ENCODE measurements at regions not wholly inside any gene's neighbourhood (a gene's known extent, or its start where the extent isn't known, plus 50 kb on each side); places are given as distances from the start of the nearest gene placed in this dataset.

DNA sequence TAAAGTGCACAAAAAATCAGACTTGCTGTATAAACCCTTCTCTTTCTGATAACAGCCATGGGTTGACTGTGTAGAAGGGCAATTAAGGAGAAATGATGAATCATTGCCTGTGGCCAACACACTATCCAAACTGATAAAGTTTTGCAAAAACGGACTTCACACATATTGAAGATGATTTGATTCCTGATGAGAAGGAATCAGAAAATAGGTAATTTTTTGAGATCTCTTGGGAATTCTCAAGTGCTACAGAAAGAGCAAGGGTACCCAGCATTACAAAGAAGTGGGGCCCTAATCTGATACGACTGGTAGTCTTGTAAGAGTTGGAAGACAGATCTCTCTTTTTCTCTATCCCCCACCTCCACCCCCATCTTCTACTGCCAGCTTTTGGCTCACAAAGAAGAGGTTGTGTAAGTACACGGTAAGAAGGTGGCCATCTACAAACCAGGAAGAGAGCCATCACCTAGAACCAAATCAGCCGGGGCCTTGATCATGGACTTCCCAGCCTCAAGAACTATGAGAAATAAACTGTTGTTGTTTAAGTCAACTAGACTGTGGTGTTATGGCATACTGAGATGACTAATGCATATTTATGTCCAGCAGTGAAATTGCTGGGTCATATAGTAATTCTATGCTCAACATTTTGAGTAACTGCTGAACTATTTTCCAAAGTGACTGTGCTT lies 254.7 kb downstream of the EDEM1 start:
- no peak for TF ChIP-seq CTCF (IDR thresholded peaks at IDR 0.05; ENCODE audit: insufficient read depth, low read length, poor library complexity, severe bottlenecking)
- Histone ChIP-seq H3K36me3 (ENCODE audit: control insufficient read depth, insufficient read depth, low read length) (no peaks in the 10 kb centered on the region), H3K27me3 (ENCODE audit: control insufficient read depth, insufficient read depth, low read length) (no peaks in the 10 kb centered on the region), H3K4me3 (ENCODE audit: low read depth, low read length) (no peak overlapping the region)
- DNase-seq (ENCODE audit: low read depth): no peak

- TF ChIP-seq CTCF (IDR thresholded peaks at IDR 0.05; ENCODE audit: insufficient read depth, low read length, poor library complexity, severe bottlenecking): no peak
- no peak overlapping the region for H3K4me3 ChIP-seq (ENCODE audit: low read depth, low read length)
- no peaks in the 10 kb centered on the region for H3K36me3 ChIP-seq (ENCODE audit: control insufficient read depth, insufficient read depth, low read length)
These were observed 255.3 kb downstream of the EDEM1 start for GRCh38 chr3:5442786-5443138.

GRCh38 chr3:5444253-5444652 lies 256.7 kb downstream of the EDEM1 start:
- H3K4me3 ChIP-seq (ENCODE audit: low read depth, low read length): no peak overlapping the region
- H3K27me3 ChIP-seq (ENCODE audit: control insufficient read depth, insufficient read depth, low read length): no peaks in the 10 kb centered on the region
- H3K36me3 ChIP-seq (ENCODE audit: control insufficient read depth, insufficient read depth, low read length): no peaks in the 10 kb centered on the region
- no peak for DNase-seq (ENCODE audit: low read depth)
- TF ChIP-seq CTCF (IDR thresholded peaks at IDR 0.05; ENCODE audit: insufficient read depth, low read length, poor library complexity, severe bottlenecking): no peak

More at GRCh38 chr3:5442786-5443138, 255.3 kb downstream of the EDEM1 start:
- H3K27me3 ChIP-seq (ENCODE audit: control insufficient read depth, insufficient read depth, low read length): no peaks in the 10 kb centered on the region
- DNase-seq (ENCODE audit: low read depth): no peak

- Histone ChIP-seq H3K36me3 (ENCODE audit: control insufficient read depth, insufficient read depth, low read length) (no peaks in the 10 kb centered on the region), H3K4me3 (ENCODE audit: low read depth, low read length) (no peak overlapping the region), H3K27me3 (ENCODE audit: control insufficient read depth, insufficient read depth, low read length) (no peaks in the 10 kb centered on the region)
- no peak for TF ChIP-seq CTCF (IDR thresholded peaks at IDR 0.05; ENCODE audit: insufficient read depth, low read length, poor library complexity, severe bottlenecking)
- no peak for DNase-seq (ENCODE audit: low read depth)
These were observed 258.2 kb downstream of the EDEM1 start for GRCh38 chr3:5445676-5446201.

- DNase-seq (ENCODE audit: low read depth): no peak
- H3K27me3 ChIP-seq (ENCODE audit: control insufficient read depth, insufficient read depth, low read length): no peaks in the 10 kb centered on the region
- no peaks in the 10 kb centered on the region for H3K36me3 ChIP-seq (ENCODE audit: control insufficient read depth, insufficient read depth, low read length)
- H3K4me3 ChIP-seq (ENCODE audit: low read depth, low read length): no peak overlapping the region
- TF ChIP-seq CTCF (IDR thresholded peaks at IDR 0.05; ENCODE audit: insufficient read depth, low read length, poor library complexity, severe bottlenecking): no peak
These were observed 260.7 kb downstream of the EDEM1 start for GRCh38 chr3:5448246-5448645.

DNA sequence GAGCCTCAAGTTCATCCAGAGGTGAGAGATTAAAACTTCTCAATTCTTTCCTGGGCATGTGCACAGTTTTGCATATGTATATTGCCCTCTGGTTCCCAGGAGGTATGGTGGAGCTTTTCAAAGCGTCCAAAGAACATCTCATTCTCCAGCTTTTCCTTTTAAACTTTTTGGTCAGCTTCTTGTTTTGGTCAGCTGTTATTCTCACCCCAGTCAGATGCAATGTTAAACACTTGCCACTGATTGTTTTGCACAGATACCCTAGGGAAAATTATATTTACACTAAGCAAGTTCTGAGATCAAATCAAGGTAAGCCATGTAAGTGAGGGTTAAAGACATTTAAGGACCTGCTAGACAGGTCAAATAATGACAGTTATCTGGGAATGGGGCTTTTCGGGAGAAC lies 261.3 kb downstream of the EDEM1 start:
- Histone ChIP-seq H3K36me3 (ENCODE audit: control insufficient read depth, insufficient read depth, low read length) (no peaks in the 10 kb centered on the region), H3K4me3 (ENCODE audit: low read depth, low read length) (no peak overlapping the region), H3K27me3 (ENCODE audit: control insufficient read depth, insufficient read depth, low read length) (no peaks in the 10 kb centered on the region)
- no peak for TF ChIP-seq CTCF (IDR thresholded peaks at IDR 0.05; ENCODE audit: insufficient read depth, low read length, poor library complexity, severe bottlenecking)
- no peak for DNase-seq (ENCODE audit: low read depth)
